D721Med (cell line): ENCODE measurements at regions not wholly inside any gene's neighbourhood (a gene's known extent, or its start where the extent isn't known, plus 50 kb on each side); places are given as distances from the start of the nearest gene placed in this dataset.

Experiments used
- DNase-seq: peaks from one replicate; pipeline ENCODE4 v3.0.0; 2011; ENCODE audit warnings: low spot score; ENCODE audit not compliant: insufficient read length
- FAIRE-seq: peaks from 2 replicates; lab custom pipeline; 2011; peaks lifted over from hg19 to GRCh38; lab: Jason Lieb, UNC
- CTCF ChIP-seq: IDR thresholded peaks from 2 replicates; pipeline ENCODE4 v1.5.1; 2012; ENCODE audit warnings: mild to moderate bottlenecking, control low read depth; ENCODE audit not compliant: insufficient read depth; ENCODE audit errors: missing control alignments

- FAIRE-seq (no peak), DNase-seq (no peak)
- TF ChIP-seq CTCF = no peak
These were observed 405.5 kb upstream of the CELF2 start for GRCh38 chr10:10612151-10612550.

- DNase-seq (no peak), FAIRE-seq (no peak)
- no peak for TF ChIP-seq CTCF
These were observed 403.9 kb upstream of the CELF2 start for GRCh38 chr10:10613656-10614244.

DNA sequence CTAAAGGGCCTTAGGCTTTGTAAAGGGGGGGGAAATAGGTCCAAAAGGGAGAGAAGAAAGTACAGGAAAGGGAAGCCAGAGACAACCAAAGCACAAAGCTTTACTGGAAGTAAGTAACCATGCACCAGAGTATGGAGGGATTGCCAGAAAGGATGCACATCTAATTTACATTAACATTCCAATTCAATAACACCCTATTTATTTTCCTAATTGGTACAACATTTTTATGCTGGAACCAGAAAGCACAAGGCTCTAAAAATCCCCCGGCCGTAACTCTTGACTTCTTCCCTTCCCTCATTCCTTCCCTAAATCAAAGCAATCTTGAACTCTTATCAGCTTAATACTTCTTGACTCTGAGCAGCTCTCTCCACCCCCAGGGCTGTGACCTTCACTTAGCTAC, 400.0 kb upstream of the CELF2 start:
- FAIRE-seq (no peak), DNase-seq (no peak)
- no peak for TF ChIP-seq CTCF

- FAIRE-seq = no peak
- TF ChIP-seq CTCF = no peak
These were observed 399.5 kb upstream of the CELF2 start for GRCh38 chr10:10618139-10618538.

GRCh38 chr10:10623958-10624566, 393.6 kb upstream of the CELF2 start:
- DNase-seq (no peak), FAIRE-seq (no peak)
- TF ChIP-seq CTCF = no peak

More at GRCh38 chr10:10618139-10618538, 399.5 kb upstream of the CELF2 start:
- DNase-seq = no peak

GRCh38 chr10:10624567-10624962, 393.1 kb upstream of the CELF2 start:
- TF ChIP-seq CTCF = no peak
- FAIRE-seq (no peak), DNase-seq (no peak)

GRCh38 chr10:10625491-10625890, 392.2 kb upstream of the CELF2 start:
- no peak for FAIRE-seq
- no peak for DNase-seq
- no peak for TF ChIP-seq CTCF
